Esophagus squamous epithelium (tissue), 5 donors: ENCODE measurements at regions not wholly inside any gene's neighbourhood (a gene's known extent, or its start where the extent isn't known, plus 50 kb on each side); places are given as distances from the start of the nearest gene placed in this dataset.
A peak's percentile ranks its signal among the peaks of the same experiment; 100 is the strongest.
"Not testable (repeated sequence)": the region's sequence is repeated elsewhere in the genome, so short reads cannot be mapped to it uniquely, and the experiment has no call there.

ENCODE experiments used
- DNase-seq: peaks from one replicate; lab custom pipeline; 2025; lab: John Stamatoyannopoulos, UW
- H3K27ac ChIP-seq, 4 donors: fragments of 200-600 bp; sonication (generic); one replicate each; pipeline ENCODE4 v1.5.1; 2016 to 2019; ENCODE audit warnings: mild to moderate bottlenecking in 1 of 4
- H3K27me3 ChIP-seq, 4 donors: fragments of 200-600 bp; sonication (generic); 1 replicate in 3 of 4; 2 replicates in 1 of 4; pipeline versions ENCODE4 v1.5.1 to v1.6.0; 2017 to 2021; ENCODE audit warnings: antibody characterized with exemption in 1 of 4
- H3K36me3 ChIP-seq, 3 donors: fragments of 200-600 bp; sonication (generic); one replicate each; pipeline ENCODE4 v1.5.1; 2016 to 2019
- H3K4me1 ChIP-seq, 3 donors: fragments of 200-600 bp; sonication (generic); one replicate each; pipeline ENCODE4 v1.5.1; 2017 to 2019
- H3K4me3 ChIP-seq, 4 donors: fragments of 200-600 bp; sonication (generic); 1 replicate in 3 of 4; 2 replicates in 1 of 4; pipeline ENCODE4 v1.5.1; 2016 to 2019; ENCODE audit warnings: mild to moderate bottlenecking in 2 of 4, moderate library complexity in 1 of 4
- H3K9me3 ChIP-seq, 3 donors: fragments of 200-600 bp; sonication (generic); one replicate each; pipeline ENCODE4 v1.5.1; 2016 to 2019
- CTCF ChIP-seq, 6 experiments: fragments of 450-650 bp in 4 of 6; fragments of 200-600 bp in 2 of 6; sonication (generic) in 2 of 6; IDR thresholded peaks; one replicate each; pipeline ENCODE4 v1.5.1; 2016 to 2019; ENCODE audit warnings: antibody characterized with exemption in 6 of 6, mild to moderate bottlenecking in 4 of 6, moderate library complexity in 4 of 6
- POLR2A ChIP-seq, 4 donors: fragments of 450-650 bp; IDR thresholded peaks; one replicate each; pipeline ENCODE4 v1.6.1; 2017; ENCODE audit warnings: antibody characterized with exemption in 4 of 4, mild to moderate bottlenecking in 4 of 4, moderate library complexity in 3 of 4
- WGBS, 2 donors: methylation state at CpG; one replicate each; pipeline ENCODE4 v1.1.5; 2018; 5-methylcytosine and 5-hydroxymethylcytosine counted together
- intact Hi-C: fragments of 100-400 bp; cut with DNase I; formaldehyde crosslinking; loops from one replicate; pipeline ENCODE4 v1.15.0; 2022
- donor health status: DM: yes; HTN: yes; CAD: no.

DNA sequence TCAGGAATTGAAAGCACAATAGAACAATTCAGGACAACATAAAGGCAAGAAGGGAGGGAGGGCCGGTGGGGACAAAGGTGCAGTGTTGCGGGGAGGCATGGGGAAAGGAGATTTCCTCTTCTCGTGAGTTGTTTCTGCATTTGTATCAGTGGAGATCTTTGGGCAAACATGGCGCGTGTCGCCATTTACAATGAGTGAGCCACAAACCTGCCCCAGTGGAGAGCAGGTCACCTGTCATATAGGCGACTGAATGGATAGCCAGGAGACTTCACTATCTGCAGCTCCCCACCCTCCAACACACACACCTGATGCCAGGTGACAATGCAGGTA lies 87.7 kb upstream of the SLC45A1 start:
- TF ChIP-seq POLR2A (IDR thresholded peaks at IDR 0.05) (no peak), CTCF (IDR thresholded peaks at IDR 0.05) (no peak)

GRCh38 chr1:8228253-8228652 lies 89.7 kb upstream of the SLC45A1 start:
- Histone ChIP-seq H3K27ac (no peak overlapping the region), H3K4me3 (no peak overlapping the region), H3K36me3 (no peaks in the 10 kb centered on the region), H3K4me1 (peaks cover 0 to 21% (median 4%) of the 10 kb centered on the region in 3 donors), H3K9me3 (peaks cover 0 to 3% (median 0%) of the 10 kb centered on the region in 3 donors), H3K27me3 (no peaks in the 10 kb centered on the region)
- intact Hi-C loops, result no loop called here
- TF ChIP-seq POLR2A (IDR thresholded peaks at IDR 0.05) (no peak), CTCF (IDR thresholded peaks at IDR 0.05) (no peak)
- WGBS, 2 donors, result 90 to 100% methylated on average over 2 of the region's 2 CpGs
- DNase-seq, result no peak

More for the DNA sequence above, 87.7 kb upstream of the SLC45A1 start:
- 78 to 82% methylated on average over 7 of the region's 7 CpGs for WGBS, 2 donors
- Histone ChIP-seq H3K36me3 (no peaks in the 10 kb centered on the region), H3K27me3 (no peaks in the 10 kb centered on the region), H3K27ac (peak overlapping the region in 1 of 4 donors; percentile 6), H3K4me1 (peaks cover 0 to 5% (median 2%) of the 10 kb centered on the region in 3 donors), H3K4me3 (no peak overlapping the region), H3K9me3 (peaks cover 0 to 3% (median 0%) of the 10 kb centered on the region in 3 donors)
- no peak for DNase-seq
- intact Hi-C loops, result no loop called here

- intact Hi-C loops, H3K36me3 ChIP-seq, DNase-seq, H3K9me3 ChIP-seq, H3K27ac ChIP-seq, H3K4me3 ChIP-seq, H3K27me3 ChIP-seq: not testable (repeated sequence)
- 86 to 93% methylated on average over 2 of the region's 2 CpGs for WGBS, 2 donors
- H3K4me1 ChIP-seq, result peaks cover 0 to 22% (median 4%) of the 10 kb centered on the region in 3 donors
Observed at GRCh38 chr1:8227674-8228073, 90.2 kb upstream of the SLC45A1 start.

DNA sequence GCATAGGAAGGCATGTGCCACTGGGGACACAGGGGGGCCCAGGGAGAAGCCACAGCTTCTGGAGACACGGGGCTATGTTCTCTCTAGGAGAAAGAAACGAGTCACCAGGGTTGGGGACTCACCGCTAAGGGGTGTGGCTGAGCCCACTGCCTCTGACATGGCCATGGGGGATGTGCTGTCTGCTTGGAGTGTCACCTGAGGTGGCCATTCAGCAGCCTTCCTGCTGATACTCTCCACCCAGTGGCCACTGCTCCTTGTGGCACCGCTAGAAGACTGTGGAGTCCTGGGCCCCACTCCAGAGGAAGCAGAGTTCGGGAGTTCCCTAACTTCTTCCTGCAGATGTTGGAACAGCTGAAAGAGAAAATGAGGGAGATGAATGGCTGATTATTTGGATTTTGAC lies 91.2 kb upstream of the SLC45A1 start:
- TF ChIP-seq POLR2A (IDR thresholded peaks at IDR 0.05), result no peak
- TF ChIP-seq CTCF (IDR thresholded peaks at IDR 0.05), result no peak
- Histone ChIP-seq H3K9me3 (peaks cover 0 to 3% (median 0%) of the 10 kb centered on the region in 3 donors), H3K27ac (no peak overlapping the region), H3K4me3 (no peak overlapping the region), H3K4me1 (peaks cover 0 to 22% (median 4%) of the 10 kb centered on the region in 3 donors), H3K27me3 (no peaks in the 10 kb centered on the region), H3K36me3 (no peaks in the 10 kb centered on the region)
- intact Hi-C loops, result no loop called here
- 69% methylated on average over 4 of the region's 5 CpGs; no CpG with 5 or more reads in 1 of the 2 donors for WGBS, 2 donors
- no peak for DNase-seq

DNA sequence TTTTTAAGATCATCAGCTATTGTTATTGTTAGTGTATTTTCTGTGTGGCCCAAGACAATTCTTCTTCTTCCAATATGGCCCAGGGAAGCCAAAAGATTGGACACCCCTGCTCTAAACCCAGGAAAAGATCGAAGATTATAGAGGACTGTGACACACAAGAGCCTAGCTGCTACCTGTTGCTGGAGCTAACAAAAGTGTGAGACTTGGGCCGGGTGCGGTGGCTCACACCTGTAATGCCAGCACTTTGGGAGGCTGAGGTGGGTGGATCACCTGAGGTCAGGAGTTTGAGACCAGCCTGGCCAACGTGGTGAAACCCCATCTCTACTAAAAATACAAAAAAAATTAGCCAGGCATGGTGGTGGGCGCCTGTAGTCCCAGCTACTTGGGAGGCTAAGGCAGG lies 91.9 kb upstream of the SLC45A1 start:
- intact Hi-C loops, H3K9me3 ChIP-seq, H3K27ac ChIP-seq, H3K4me3 ChIP-seq, DNase-seq, H3K27me3 ChIP-seq, H3K36me3 ChIP-seq: not testable (repeated sequence)
- WGBS, 2 donors, result 88 to 95% methylated on average over 3 to 5 of the region's 5 CpGs
- peaks cover 0 to 22% (median 4%) of the 10 kb centered on the region in 3 donors for H3K4me1 ChIP-seq

DNA sequence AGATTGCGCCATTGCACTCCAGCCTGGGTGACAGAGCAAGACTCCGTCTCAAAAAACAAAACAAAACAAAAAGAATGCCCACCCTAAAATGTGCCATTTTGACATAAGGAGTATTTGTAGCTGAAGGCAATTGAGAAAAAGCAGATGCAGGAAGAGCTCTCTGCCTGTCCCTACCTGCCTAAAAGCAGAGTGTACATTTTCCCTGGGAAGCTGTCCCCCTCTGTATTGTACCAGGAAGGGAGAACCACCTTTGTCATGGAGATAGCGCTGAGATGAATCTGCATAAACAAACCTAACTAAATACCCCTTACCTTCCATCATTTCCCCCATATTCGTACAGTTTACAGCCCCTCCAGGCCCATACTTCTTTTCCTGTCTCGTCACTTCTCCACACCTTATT lies 94.4 kb upstream of the SLC45A1 start:
- no peak overlapping the region for H3K4me3 ChIP-seq
- H3K36me3 ChIP-seq, result no peaks in the 10 kb centered on the region
- H3K27ac ChIP-seq, result peak overlapping the region in 1 of 4 donors; percentile 26
- H3K27me3 ChIP-seq, result no peaks in the 10 kb centered on the region
- peaks cover 0 to 3% (median 0%) of the 10 kb centered on the region in 3 donors for H3K9me3 ChIP-seq
- WGBS, 2 donors, result 37 to 48% methylated on average over 5 of the region's 5 CpGs
- no peak for DNase-seq
- intact Hi-C loops, result no loop called here
- no peak for TF ChIP-seq POLR2A (IDR thresholded peaks at IDR 0.05)
- TF ChIP-seq CTCF (IDR thresholded peaks at IDR 0.05), result no peak
- peaks cover 0 to 33% (median 6%) of the 10 kb centered on the region in 3 donors for H3K4me1 ChIP-seq
